Inferior parietal cortex (tissue), 1 donor: ENCODE measurements at regions not wholly inside any gene's neighbourhood (a gene's known extent, or its start where the extent isn't known, plus 50 kb on each side); places are given as distances from the start of the nearest gene placed in this dataset.

ENCODE experiments used
- DNase-seq: peaks from one replicate; pipeline ENCODE4 v3.0.0-alpha.2; 2016; ENCODE audit errors: extremely low spot score

GRCh38 chr20:43863821-43864544 lies 50.7 kb upstream of the TOX2 start:
- DNase-seq = peak; percentile 58

- no peak for DNase-seq
Measured at GRCh38 chr20:43863330-43863729, 51.3 kb upstream of the TOX2 start.

- no peak for DNase-seq
Measured at GRCh38 chr20:43862438-43862837, 52.2 kb upstream of the TOX2 start.

GRCh38 chr20:43859994-43860393 lies 54.7 kb upstream of the TOX2 start:
- DNase-seq = no peak

GRCh38 chr20:43857932-43858331 lies 56.7 kb upstream of the TOX2 start:
- DNase-seq = no peak

- no peak for DNase-seq
Measured at GRCh38 chr20:43857127-43857526, 57.5 kb upstream of the TOX2 start.

- no peak for DNase-seq
Measured at GRCh38 chr20:43855803-43856202, 58.8 kb upstream of the TOX2 start.

GRCh38 chr20:43853918-43854317 lies 60.7 kb upstream of the TOX2 start:
- DNase-seq = no peak

GRCh38 chr20:43853174-43853803 lies 61.4 kb upstream of the TOX2 start:
- DNase-seq = no peak

- DNase-seq = no peak
Measured at GRCh38 chr20:43849496-43850186, 65.0 kb upstream of the TOX2 start.

GRCh38 chr20:43846516-43846905 lies 68.1 kb upstream of the TOX2 start:
- no peak for DNase-seq

GRCh38 chr20:43844778-43845614 lies 69.7 kb upstream of the TOX2 start:
- DNase-seq = no peak

- DNase-seq = no peak
Measured at GRCh38 chr20:43843965-43844660, 70.5 kb upstream of the TOX2 start.

GRCh38 chr20:43843096-43843964 lies 71.3 kb upstream of the TOX2 start:
- no peak for DNase-seq

- DNase-seq = no peak
Measured at GRCh38 chr20:43842126-43843020, 72.3 kb upstream of the TOX2 start.

GRCh38 chr20:43840382-43841070 lies 74.1 kb upstream of the TOX2 start:
- DNase-seq = no peak

- DNase-seq = no peak
Measured at GRCh38 chr20:43839793-43840199, 74.9 kb upstream of the TOX2 start.

GRCh38 chr20:43838703-43839060 lies 76.0 kb upstream of the TOX2 start:
- no peak for DNase-seq
